Keratinocyte (primary cell): ENCODE measurements at regions not wholly inside any gene's neighbourhood (a gene's known extent, or its start where the extent isn't known, plus 50 kb on each side); places are given as distances from the start of the nearest gene placed in this dataset.

Experiments used
- DNase-seq: peaks from one replicate; pipeline ENCODE4 v3.0.0-alpha.2; 2011; ENCODE audit warnings: low read depth, missing footprints, low spot score
- FAIRE-seq: peaks from 2 replicates; lab custom pipeline; 2011; peaks lifted over from hg19 to GRCh38; lab: Jason Lieb, UNC
- H2AFZ ChIP-seq: 2 replicates; pipeline ENCODE4 v1.6.0; 2012; ENCODE audit warnings: low read length, control low read depth, inconsistent platforms; ENCODE audit not compliant: control insufficient read depth
- H3K27ac ChIP-seq: 2 replicates; pipeline ENCODE4 v1.5.1; 2011; ENCODE audit warnings: low read length; ENCODE audit not compliant: control insufficient read depth, insufficient read depth
- H3K27me3 ChIP-seq: 3 replicates; pipeline ENCODE4 v1.6.0; 2011; ENCODE audit warnings: low read length; ENCODE audit not compliant: control insufficient read depth, insufficient read depth; ENCODE audit errors: extremely low read depth
- H3K36me3 ChIP-seq, 2 experiments: 2 replicates in 1 of 2; 3 replicates in 1 of 2; pipeline ENCODE4 v1.5.1; 2011; ENCODE audit warnings: low read length in 2 of 2, mild to moderate bottlenecking in 1 of 2; ENCODE audit not compliant: control insufficient read depth in 2 of 2, insufficient read depth in 2 of 2; ENCODE audit errors: extremely low read depth in 1 of 2
- H3K4me1 ChIP-seq: 3 replicates; pipeline ENCODE4 v1.5.1; 2011; ENCODE audit warnings: low read length; ENCODE audit not compliant: control insufficient read depth, insufficient read depth; ENCODE audit errors: extremely low read depth
- H3K4me2 ChIP-seq: 3 replicates; pipeline ENCODE4 v1.6.0; 2011; ENCODE audit warnings: low read depth, low read length; ENCODE audit not compliant: control insufficient read depth, insufficient read depth; ENCODE audit errors: extremely low read depth
- H3K4me3 ChIP-seq, 3 experiments: fragments of 200-600 bp in 1 of 3; sonication (generic) in 1 of 3; 2 replicates in 2 of 3; 3 replicates in 1 of 3; pipeline ENCODE4 v1.5.1; 2011 to 2016; ENCODE audit warnings: low read length in 3 of 3, mild to moderate bottlenecking in 3 of 3, control low read depth in 2 of 3, inconsistent platforms in 1 of 3, low read depth in 1 of 3, mixed read lengths in 1 of 3, mixed run types in 1 of 3, moderate library complexity in 1 of 3; ENCODE audit not compliant: control insufficient read depth in 2 of 3, insufficient read depth in 2 of 3; ENCODE audit errors: extremely low read depth in 1 of 3
- H3K79me2 ChIP-seq: 2 replicates; pipeline ENCODE4 v1.6.0; 2012; ENCODE audit warnings: low read length; ENCODE audit not compliant: control insufficient read depth, insufficient read depth
- H3K9ac ChIP-seq: 3 replicates; pipeline ENCODE4 v1.6.0; 2011; ENCODE audit warnings: low read length; ENCODE audit not compliant: control insufficient read depth, insufficient read depth; ENCODE audit errors: extremely low read depth
- H3K9me1 ChIP-seq: 3 replicates; pipeline ENCODE4 v1.6.0; 2011; ENCODE audit warnings: low read length; ENCODE audit not compliant: control insufficient read depth, insufficient read depth; ENCODE audit errors: extremely low read depth
- H3K9me3 ChIP-seq: 2 replicates; pipeline ENCODE4 v1.5.1; 2012; ENCODE audit warnings: low read depth, low read length; ENCODE audit not compliant: control insufficient read depth
- H4K20me1 ChIP-seq: 3 replicates; pipeline ENCODE4 v1.6.0; 2011; ENCODE audit warnings: low read length; ENCODE audit not compliant: control insufficient read depth, insufficient read depth; ENCODE audit errors: extremely low read depth
- CTCF ChIP-seq, 3 experiments: IDR thresholded peaks in 1 of 3; conservative IDR thresholded peaks in 1 of 3; optimal IDR thresholded peaks in 1 of 3; 2 replicates in 2 of 3; 3 replicates in 1 of 3; pipeline versions ENCODE3 to v1.5.1; 2011; ENCODE audit warnings: low read length in 3 of 3, mild to moderate bottlenecking in 3 of 3, moderate library complexity in 2 of 3, control low read depth in 1 of 3, inconsistent platforms in 1 of 3; ENCODE audit not compliant: insufficient read depth in 2 of 3; ENCODE audit errors: extremely low read depth in 1 of 3
- EZH2 ChIP-seq: IDR thresholded peaks from one replicate; pipeline ENCODE4 v1.6.1; 2012; ENCODE audit warnings: inconsistent platforms, mild to moderate bottlenecking, low read length, moderate library complexity
- dilution Hi-C: fragments of 300-500 bp; cut with MboI; formaldehyde crosslinking; loops from one replicate; pipeline ENCODE4 v1.7.0; 2020; ENCODE audit warnings: low sequenced_read_pairs; ENCODE audit not compliant: extremely low pct_ligation_motif_present

DNA sequence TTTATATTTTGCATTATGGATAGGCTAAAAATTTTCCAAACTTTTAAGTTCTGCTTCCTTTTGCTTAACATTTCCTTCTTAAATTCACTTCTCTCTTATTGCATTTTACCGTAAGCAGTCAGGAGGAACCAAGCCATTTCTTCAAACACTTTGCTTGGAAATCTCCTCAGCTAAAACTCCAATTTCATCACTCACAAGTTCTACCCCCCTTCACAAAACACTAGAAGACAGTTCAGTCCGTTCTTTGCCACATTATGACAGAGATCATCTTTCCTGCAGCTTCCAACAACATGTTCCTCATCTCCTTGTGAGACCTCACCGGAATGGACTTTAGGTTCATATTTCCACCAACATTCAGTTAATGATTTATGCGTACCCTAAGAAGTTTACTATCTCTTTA lies 79.2 kb upstream of the LY86 start:
- H3K36me3 ChIP-seq: no peaks in the 10 kb centered on the region
- DNase-seq (no peak), FAIRE-seq (no peak)
- no peak overlapping the region for H3K4me2 ChIP-seq
- H3K9me1 ChIP-seq: no peaks in the 10 kb centered on the region
- no peaks in the 10 kb centered on the region for H3K9me3 ChIP-seq
- TF ChIP-seq CTCF (optimal IDR thresholded peaks at IDR 0.05 in 1 of 3, IDR thresholded peaks at IDR 0.05 in 1 of 3, conservative IDR thresholded peaks at IDR 0.05 in 1 of 3; ENCODE audit: extremely low read depth in 1 of 3, insufficient read depth in 2 of 3, low read length in 3 of 3): no peak
- TF ChIP-seq EZH2: no peak
- H3K4me1 ChIP-seq: no peaks in the 10 kb centered on the region
- no peaks in the 10 kb centered on the region for H3K27me3 ChIP-seq
- H3K79me2 ChIP-seq: no peaks in the 10 kb centered on the region
- H3K27ac ChIP-seq: no peak overlapping the region
- H4K20me1 ChIP-seq: no peaks in the 10 kb centered on the region
- dilution Hi-C loops: no loop called here
- no peak overlapping the region for H3K4me3 ChIP-seq
- H2AFZ ChIP-seq: no peak overlapping the region
- no peak overlapping the region for H3K9ac ChIP-seq

DNA sequence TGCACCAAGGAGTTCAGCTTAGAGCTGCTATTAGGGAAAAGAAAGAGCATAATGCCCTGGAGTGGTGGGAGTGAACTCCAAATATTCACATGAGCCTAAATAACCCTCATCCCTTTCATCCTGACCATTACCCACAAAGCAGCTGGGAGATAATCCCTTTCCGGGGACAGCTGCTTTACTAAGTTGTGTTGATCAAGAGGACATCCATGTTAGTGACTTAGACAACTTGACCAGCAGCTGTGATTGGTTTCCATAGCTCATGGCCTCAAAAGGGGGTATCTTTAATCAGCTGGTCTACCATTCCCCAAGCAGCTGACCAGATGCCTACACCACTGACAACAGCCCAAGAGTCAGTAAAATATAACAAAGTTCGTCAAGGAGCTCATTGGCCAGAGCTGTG lies 75.8 kb upstream of the LY86 start:
- FAIRE-seq (no peak), DNase-seq (no peak)
- Histone ChIP-seq H3K9me3 (no peaks in the 10 kb centered on the region), H3K79me2 (no peaks in the 10 kb centered on the region), H2AFZ (no peak overlapping the region), H3K27ac (no peak overlapping the region), H3K9me1 (no peaks in the 10 kb centered on the region), H3K9ac (no peak overlapping the region), H3K27me3 (no peaks in the 10 kb centered on the region), H3K4me1 (no peaks in the 10 kb centered on the region), H3K36me3 (no peaks in the 10 kb centered on the region), H3K4me2 (no peak overlapping the region), H3K4me3 (no peak overlapping the region), H4K20me1 (no peaks in the 10 kb centered on the region)
- TF ChIP-seq CTCF (optimal IDR thresholded peaks at IDR 0.05 in 1 of 3, IDR thresholded peaks at IDR 0.05 in 1 of 3, conservative IDR thresholded peaks at IDR 0.05 in 1 of 3; ENCODE audit: extremely low read depth in 1 of 3, insufficient read depth in 2 of 3, low read length in 3 of 3): no peak
- dilution Hi-C loops: no loop called here
